Retina (tissue), 1 donor: ENCODE measurements at regions not wholly inside any gene's neighbourhood (a gene's known extent, or its start where the extent isn't known, plus 50 kb on each side); places are given as distances from the start of the nearest gene placed in this dataset.

Experiments
- DNase-seq: peaks from one replicate; pipeline ENCODE4 v3.0.0-alpha.2; 2016

DNA sequence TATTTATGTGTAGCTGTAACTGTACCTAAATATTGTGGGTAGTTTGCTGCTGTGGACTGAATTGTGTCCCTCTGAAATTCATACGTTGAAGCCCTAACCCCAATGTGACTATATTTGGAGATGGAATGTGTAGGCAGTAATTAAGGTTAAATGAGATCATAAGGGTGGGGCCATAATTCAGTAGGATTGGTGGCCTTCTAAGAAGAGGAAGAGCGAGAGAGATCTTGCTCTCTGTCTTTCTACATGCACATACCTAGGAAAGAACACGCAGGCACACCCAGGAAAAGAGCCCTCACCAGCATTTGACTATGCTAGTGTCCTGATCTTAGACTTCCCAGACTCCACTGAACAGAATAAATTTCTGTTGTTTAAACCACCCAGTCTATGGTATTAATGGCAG is 67.6 kb upstream of the CFAP20DC start:
- no peak for DNase-seq

GRCh38 chr3:59116233-59116537 is 66.4 kb upstream of the CFAP20DC start:
- DNase-seq: no peak

DNA sequence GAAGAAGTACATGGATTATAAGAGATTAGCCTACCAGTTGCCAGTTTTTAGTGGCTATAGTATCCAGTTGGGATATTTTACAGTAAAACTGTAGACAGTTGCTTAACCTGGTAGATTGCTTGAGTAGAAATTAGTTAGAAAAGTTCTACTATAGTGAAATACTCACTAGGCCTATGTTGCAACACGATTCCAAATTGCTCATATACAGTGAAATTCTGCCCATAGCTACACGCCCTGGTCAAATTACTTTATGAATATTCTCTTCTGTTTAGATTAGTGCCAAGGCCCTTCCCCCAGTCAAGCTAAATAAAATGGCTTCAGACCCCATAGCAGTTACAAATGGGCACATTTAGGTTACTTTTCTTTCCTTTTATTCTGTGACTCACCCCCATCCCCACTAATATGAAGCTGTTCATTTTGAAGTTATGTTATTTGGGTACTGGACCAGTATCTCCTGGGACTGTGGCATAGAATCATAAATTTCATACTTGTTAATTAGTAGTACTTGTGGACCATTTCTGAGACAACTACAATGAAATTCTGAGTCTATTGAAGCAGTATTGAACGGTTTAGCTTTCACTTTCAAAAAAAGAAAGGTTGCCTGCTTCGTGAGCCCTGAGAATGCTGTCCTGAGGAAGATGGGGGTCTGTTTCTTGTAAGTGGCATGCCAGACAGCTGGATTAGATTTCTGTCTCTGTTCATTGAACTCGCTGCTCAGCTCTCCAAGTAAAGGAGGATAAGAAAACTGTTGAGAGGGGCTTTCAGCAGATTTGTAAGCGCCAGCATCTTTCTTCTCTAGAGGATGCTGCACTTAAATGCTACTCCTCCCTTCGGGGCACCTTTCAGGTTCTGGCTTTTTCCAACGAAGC is 65.8 kb upstream of the CFAP20DC start:
- peak; percentile 11 for DNase-seq

GRCh38 chr3:59107856-59108815 is 58.3 kb upstream of the CFAP20DC start:
- no peak for DNase-seq

- no peak for DNase-seq
These were observed 56.3 kb upstream of the CFAP20DC start for GRCh38 chr3:59106085-59106648.

DNA sequence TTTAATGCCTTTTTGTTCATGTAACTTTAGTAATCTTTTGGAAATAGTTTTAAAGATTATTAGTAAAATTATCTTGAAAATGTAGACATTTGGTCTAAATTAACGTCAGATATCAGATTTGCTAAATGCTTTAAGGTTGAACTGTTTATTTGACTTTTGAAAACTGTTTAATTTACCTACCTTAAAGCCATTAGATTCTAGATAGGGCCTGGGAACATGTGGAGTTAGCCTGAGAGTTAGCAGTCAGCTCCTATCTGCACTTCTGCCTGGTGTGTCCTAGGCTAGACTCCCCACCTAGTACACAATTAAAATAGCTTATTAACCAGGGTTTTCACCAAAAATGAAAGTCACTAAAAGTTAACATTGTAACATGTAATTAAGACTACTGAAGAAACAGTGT is 53.7 kb upstream of the CFAP20DC start:
- DNase-seq: no peak

DNA sequence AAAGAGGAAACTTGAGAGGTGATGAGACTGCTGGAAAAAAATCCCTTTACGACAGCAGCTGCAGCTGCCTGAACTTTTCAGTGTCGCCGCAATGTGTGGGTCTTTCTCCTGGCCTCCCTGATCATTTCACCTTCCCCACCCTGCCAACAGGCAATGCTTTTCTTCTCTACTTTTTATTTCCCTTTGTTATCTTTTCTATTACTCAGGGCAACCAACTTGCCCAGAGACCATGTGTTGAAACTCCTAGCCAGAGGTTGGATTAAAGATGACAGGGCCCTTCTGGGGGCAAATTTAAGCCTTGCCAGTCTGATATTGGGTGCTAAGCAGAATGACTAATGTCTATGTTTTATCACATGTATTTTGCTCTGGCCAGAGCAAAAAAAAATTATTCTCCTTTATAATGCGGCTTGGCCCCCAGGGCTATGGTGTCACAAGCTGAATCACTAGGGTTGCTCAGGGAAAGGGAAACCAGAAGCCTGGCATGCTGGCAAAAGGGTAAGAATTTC is 51.5 kb upstream of the CFAP20DC start:
- no peak for DNase-seq
